ENCODE measurements at regions not wholly inside any gene's neighbourhood (a gene's known extent, or its start where the extent isn't known, plus 50 kb on each side); places are given as distances from the start of the nearest gene placed in this dataset.

- Histone ChIP-seq H3K14ac (ENCODE audit: low read length in 2 of 2) (no peak overlapping the region), H3K23ac (ENCODE audit: low read length in 2 of 2) (no peak overlapping the region), H4K8ac (ENCODE audit: low read length) (no peak overlapping the region), H2BK12ac (ENCODE audit: low read length in 2 of 2) (no peak overlapping the region), H2AFZ (ENCODE audit: low read depth, low read length) (no peak overlapping the region), H3K9me3 (ENCODE audit: control insufficient read depth, low read length) (peaks cover 22% of the 10 kb centered on the region), H3K18ac (ENCODE audit: low read depth in 1 of 2, low read length in 2 of 2) (no peak overlapping the region), H2BK120ac (ENCODE audit: low read depth, low read length) (no peak overlapping the region), H3K9ac (ENCODE audit: low read length) (no peak overlapping the region), H3K27ac (ENCODE audit: low read length, poor library complexity, severe bottlenecking) (no peak overlapping the region), H3K4me3 (ENCODE audit: insufficient read depth in 1 of 2, low read depth in 1 of 2, low read length in 2 of 2) (no peak overlapping the region), H3K79me1 (replicated peaks; ENCODE audit: low read length, poor library complexity, severe bottlenecking) (no peaks in the 10 kb centered on the region), H3K36me3 (ENCODE audit: control insufficient read depth in 1 of 2, insufficient read depth in 2 of 2, low read depth in 1 of 2, low read length in 2 of 2) (no peaks in the 10 kb centered on the region), H3K4me1 (ENCODE audit: control insufficient read depth, insufficient read depth, low read depth, low read length) (no peaks in the 10 kb centered on the region), H2BK15ac (ENCODE audit: low read depth, poor library complexity, severe bottlenecking) (no peak overlapping the region), H2BK5ac (ENCODE audit: low read depth, low read length, poor library complexity, severe bottlenecking) (no peak overlapping the region), H4K91ac (ENCODE audit: low read length) (no peak overlapping the region), H3K27me3 (ENCODE audit: control insufficient read depth in 1 of 2, insufficient read depth in 1 of 2, low read length in 2 of 2) (peaks cover 0 to 28% of the 10 kb centered on the region in 2 experiments), H2AK5ac (ENCODE audit: low read length, severe bottlenecking) (no peak overlapping the region), H3K4ac (ENCODE audit: low read depth in 1 of 2, low read length in 2 of 2) (no peak overlapping the region), H3K4me2 (ENCODE audit: low read length, poor library complexity, severe bottlenecking) (no peak overlapping the region)
- 85% methylated on average over 12 of the region's 12 CpGs for WGBS
- DNase-seq = no peak
These were observed 204.3 kb upstream of the DIO3 start for GRCh38 chr14:101357038-101357437.

GRCh38 chr14:101357559-101358319 lies 203.6 kb upstream of the DIO3 start:
- Histone ChIP-seq H3K9ac (ENCODE audit: low read length) (no peak overlapping the region), H3K4me3 (ENCODE audit: insufficient read depth in 1 of 2, low read depth in 1 of 2, low read length in 2 of 2) (no peak overlapping the region), H2BK12ac (ENCODE audit: low read length in 2 of 2) (no peak overlapping the region), H2BK5ac (ENCODE audit: low read depth, low read length, poor library complexity, severe bottlenecking) (no peak overlapping the region), H3K14ac (ENCODE audit: low read length in 2 of 2) (no peak overlapping the region), H3K18ac (ENCODE audit: low read depth in 1 of 2, low read length in 2 of 2) (no peak overlapping the region), H3K4me2 (ENCODE audit: low read length, poor library complexity, severe bottlenecking) (no peak overlapping the region), H3K27me3 (ENCODE audit: control insufficient read depth in 1 of 2, insufficient read depth in 1 of 2, low read length in 2 of 2) (peaks cover 0 to 30% of the 10 kb centered on the region in 2 experiments), H3K9me3 (ENCODE audit: control insufficient read depth, low read length) (peaks cover 22% of the 10 kb centered on the region), H2AFZ (ENCODE audit: low read depth, low read length) (no peak overlapping the region), H3K79me1 (replicated peaks; ENCODE audit: low read length, poor library complexity, severe bottlenecking) (no peaks in the 10 kb centered on the region), H3K23ac (ENCODE audit: low read length in 2 of 2) (no peak overlapping the region), H3K4ac (ENCODE audit: low read depth in 1 of 2, low read length in 2 of 2) (no peak overlapping the region), H3K36me3 (ENCODE audit: control insufficient read depth in 1 of 2, insufficient read depth in 2 of 2, low read depth in 1 of 2, low read length in 2 of 2) (no peaks in the 10 kb centered on the region), H3K27ac (ENCODE audit: low read length, poor library complexity, severe bottlenecking) (no peak overlapping the region), H2BK15ac (ENCODE audit: low read depth, poor library complexity, severe bottlenecking) (no peak overlapping the region), H2BK120ac (ENCODE audit: low read depth, low read length) (no peak overlapping the region), H2AK5ac (ENCODE audit: low read length, severe bottlenecking) (no peak overlapping the region), H4K91ac (ENCODE audit: low read length) (no peak overlapping the region), H3K4me1 (ENCODE audit: control insufficient read depth, insufficient read depth, low read depth, low read length) (no peaks in the 10 kb centered on the region), H4K8ac (ENCODE audit: low read length) (no peak overlapping the region)
- WGBS = 77% methylated on average over 10 of the region's 10 CpGs
- no peak for DNase-seq

- Histone ChIP-seq H4K8ac (ENCODE audit: low read length) (no peak overlapping the region), H2AK5ac (ENCODE audit: low read length, severe bottlenecking) (no peak overlapping the region), H3K4me3 (ENCODE audit: insufficient read depth in 1 of 2, low read depth in 1 of 2, low read length in 2 of 2) (no peak overlapping the region), H3K23ac (ENCODE audit: low read length in 2 of 2) (no peak overlapping the region), H3K4me1 (ENCODE audit: control insufficient read depth, insufficient read depth, low read depth, low read length) (no peaks in the 10 kb centered on the region), H3K36me3 (ENCODE audit: control insufficient read depth in 1 of 2, insufficient read depth in 2 of 2, low read depth in 1 of 2, low read length in 2 of 2) (no peaks in the 10 kb centered on the region), H3K79me1 (replicated peaks; ENCODE audit: low read length, poor library complexity, severe bottlenecking) (no peaks in the 10 kb centered on the region), H3K27me3 (ENCODE audit: control insufficient read depth in 1 of 2, insufficient read depth in 1 of 2, low read length in 2 of 2) (peaks cover 0 to 30% of the 10 kb centered on the region in 2 experiments), H2AFZ (ENCODE audit: low read depth, low read length) (no peak overlapping the region), H3K4ac (ENCODE audit: low read depth in 1 of 2, low read length in 2 of 2) (no peak overlapping the region), H2BK5ac (ENCODE audit: low read depth, low read length, poor library complexity, severe bottlenecking) (no peak overlapping the region), H3K18ac (ENCODE audit: low read depth in 1 of 2, low read length in 2 of 2) (no peak overlapping the region), H2BK15ac (ENCODE audit: low read depth, poor library complexity, severe bottlenecking) (no peak overlapping the region), H4K91ac (ENCODE audit: low read length) (no peak overlapping the region), H3K14ac (ENCODE audit: low read length in 2 of 2) (no peak overlapping the region), H2BK120ac (ENCODE audit: low read depth, low read length) (no peak overlapping the region), H3K9ac (ENCODE audit: low read length) (no peak overlapping the region), H3K4me2 (ENCODE audit: low read length, poor library complexity, severe bottlenecking) (no peak overlapping the region), H3K27ac (ENCODE audit: low read length, poor library complexity, severe bottlenecking) (no peak overlapping the region), H2BK12ac (ENCODE audit: low read length in 2 of 2) (no peak overlapping the region), H3K9me3 (ENCODE audit: control insufficient read depth, low read length) (peaks cover 19% of the 10 kb centered on the region)
- DNase-seq = no peak
- 80% methylated on average over 13 of the region's 15 CpGs for WGBS
These were observed 202.8 kb upstream of the DIO3 start for GRCh38 chr14:101358320-101359125.
